Esophagus muscularis mucosa (tissue), 3 donors: ENCODE measurements at regions not wholly inside any gene's neighbourhood (a gene's known extent, or its start where the extent isn't known, plus 50 kb on each side); places are given as distances from the start of the nearest gene placed in this dataset.

ENCODE experiments used
- CTCF ChIP-seq, 3 experiments: fragments of 200-600 bp in 2 of 3; fragments of 450-650 bp in 1 of 3; sonication (generic) in 2 of 3; IDR thresholded peaks; one replicate each; pipeline ENCODE4 v1.5.1; 2017 to 2019; ENCODE audit warnings: antibody characterized with exemption in 3 of 3, mild to moderate bottlenecking in 2 of 3, moderate library complexity in 1 of 3
- POLR2A ChIP-seq: fragments of 450-650 bp; IDR thresholded peaks from one replicate; pipeline ENCODE4 v1.6.1; 2017; ENCODE audit warnings: antibody characterized with exemption, moderate library complexity, mild to moderate bottlenecking, low read depth

DNA sequence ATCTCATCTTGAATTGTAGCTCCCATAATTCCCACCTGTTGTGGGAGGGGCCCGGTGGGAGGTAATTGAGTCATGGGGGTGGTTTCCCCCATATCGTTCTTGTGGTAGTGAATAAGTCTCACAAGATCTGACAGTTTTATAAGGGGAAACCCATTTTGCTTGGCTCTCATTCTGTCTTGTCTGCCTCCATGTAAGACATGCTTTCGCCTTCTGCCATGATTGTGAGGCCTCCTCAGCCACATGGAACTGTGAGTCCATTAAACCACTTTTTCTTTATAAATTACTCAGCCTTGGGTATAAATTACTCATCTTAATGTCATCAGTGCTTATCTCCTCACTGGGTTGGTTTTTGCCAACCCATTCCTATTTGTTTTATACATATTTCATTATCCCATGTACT, 142.0 kb upstream of the GMDS start:
- TF ChIP-seq POLR2A (no peak), CTCF (IDR thresholded peaks at IDR 0.05) (no peak)
